Lower leg skin (tissue), 4 donors: ENCODE measurements at regions not wholly inside any gene's neighbourhood (a gene's known extent, or its start where the extent isn't known, plus 50 kb on each side); places are given as distances from the start of the nearest gene placed in this dataset.
"Not testable (repeated sequence)": the region's sequence is repeated elsewhere in the genome, so short reads cannot be mapped to it uniquely, and the experiment has no call there.

Experiments
- DNase-seq, 2 donors: peaks; one replicate each; pipeline ENCODE4 v3.0.0-alpha.2; 2019; ENCODE audit warnings: low spot score in 2 of 2
- H3K4me3 ChIP-seq: fragments of 200-600 bp; sonication (generic); 2 replicates; pipeline ENCODE4 v1.5.1; 2017; ENCODE audit warnings: mild to moderate bottlenecking, low read depth; ENCODE audit not compliant: poor library complexity, severe bottlenecking
- CTCF ChIP-seq, 3 donors: fragments of 450-650 bp; IDR thresholded peaks; one replicate each; pipeline ENCODE4 v1.5.1; 2016; ENCODE audit warnings: antibody characterized with exemption in 3 of 3, mild to moderate bottlenecking in 3 of 3, moderate library complexity in 2 of 3
- POLR2A ChIP-seq, 2 donors: fragments of 450-650 bp; IDR thresholded peaks; one replicate each; pipeline ENCODE4 v1.6.1; 2016 to 2017; ENCODE audit warnings: antibody characterized with exemption in 2 of 2, mild to moderate bottlenecking in 1 of 2, moderate library complexity in 1 of 2
- WGBS, 2 donors: methylation state at CpG; one replicate each; pipeline ENCODE4 v1.1.5; 2018; 5-methylcytosine and 5-hydroxymethylcytosine counted together
- intact Hi-C: fragments of 100-400 bp; cut with DNase I; formaldehyde crosslinking; loops from one replicate; pipeline ENCODE4 v1.15.0; 2023; ENCODE audit warnings: low total_unique reads

DNA sequence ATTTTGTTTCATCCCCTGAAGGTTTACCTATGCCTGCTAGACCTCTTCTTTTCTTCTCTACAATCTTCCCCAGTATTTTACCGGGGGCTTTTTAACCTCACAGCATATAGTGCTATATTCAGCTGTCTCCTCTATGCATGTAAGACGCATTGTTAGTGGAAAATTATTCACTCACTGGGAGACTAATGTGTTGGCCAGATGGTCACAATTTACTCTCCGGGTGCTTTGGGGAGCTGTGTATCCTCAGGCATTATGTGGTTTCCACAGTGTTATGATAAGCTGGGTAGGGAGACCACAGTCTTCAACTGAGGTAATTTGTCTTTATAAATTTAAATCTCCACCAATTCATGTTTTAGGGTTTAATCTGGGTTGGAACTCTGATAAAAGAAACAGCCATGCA is 553.8 kb upstream of the PTCHD4 start:
- H3K4me3 ChIP-seq: no peak overlapping the region
- WGBS, 2 donors: 52 to 56% methylated on average over 3 of the region's 3 CpGs
- DNase-seq: no peak
- intact Hi-C loops: no loop called here
- TF ChIP-seq CTCF (IDR thresholded peaks at IDR 0.05): no peak
- TF ChIP-seq POLR2A (IDR thresholded peaks at IDR 0.05): no peak

DNA sequence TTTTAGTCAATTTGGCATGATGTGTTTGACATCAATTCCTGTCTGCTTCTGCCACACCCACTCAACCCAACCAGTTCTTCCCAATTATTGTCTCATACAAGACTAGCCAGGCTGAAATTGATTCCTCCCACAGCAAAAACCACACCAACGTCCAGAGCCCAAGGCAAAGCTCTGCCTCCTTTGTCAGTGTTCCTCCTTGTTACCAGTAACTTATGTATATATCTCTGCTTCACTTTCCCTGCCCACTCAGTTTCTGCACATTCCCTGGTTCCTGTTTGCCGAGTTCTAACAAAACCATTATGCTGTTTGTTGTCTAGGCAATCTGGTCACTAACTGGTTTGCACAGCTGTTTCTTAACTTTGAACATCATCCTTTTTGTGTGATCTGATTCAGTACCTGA is 547.9 kb upstream of the PTCHD4 start:
- H3K4me3 ChIP-seq: no peak overlapping the region
- no peak for DNase-seq
- intact Hi-C loops: no loop called here
- no peak for TF ChIP-seq CTCF (IDR thresholded peaks at IDR 0.05)
- no peak for TF ChIP-seq POLR2A (IDR thresholded peaks at IDR 0.05)
- 28 to 30% methylated on average over 2 of the region's 2 CpGs for WGBS, 2 donors

DNA sequence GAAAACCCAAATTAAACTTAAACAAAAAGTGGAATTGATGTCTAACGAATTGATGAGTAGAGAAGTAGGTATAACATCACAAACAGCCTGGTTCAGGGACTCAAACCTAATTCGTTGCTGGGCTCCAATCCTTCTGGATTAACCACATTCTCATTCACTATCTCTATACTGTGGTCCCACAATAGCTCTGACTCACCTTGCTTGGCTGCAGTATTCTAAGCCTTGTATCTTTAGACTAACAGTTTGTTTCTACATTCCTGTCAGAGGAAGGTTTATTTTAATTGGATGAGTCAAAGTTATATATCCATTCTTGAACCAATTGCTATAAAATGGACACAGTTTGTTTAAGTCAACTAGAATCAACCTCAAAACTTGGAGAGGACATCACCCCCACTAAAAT is 530.5 kb upstream of the PTCHD4 start:
- TF ChIP-seq CTCF (IDR thresholded peaks at IDR 0.05): no peak
- no peak for TF ChIP-seq POLR2A (IDR thresholded peaks at IDR 0.05)
- H3K4me3 ChIP-seq: no peak overlapping the region
- intact Hi-C loops: no loop called here
- DNase-seq: no peak
- WGBS, 2 donors: 56 to 61% methylated on average over 2 of the region's 2 CpGs

GRCh38 chr6:48638796-48639195 is 527.8 kb upstream of the PTCHD4 start:
- H3K4me3 ChIP-seq, DNase-seq, intact Hi-C loops: not testable (repeated sequence)
- WGBS, 2 donors: 14 to 18% methylated on average over 1 of the region's 1 CpG

- 48 to 62% methylated on average over 1 of the region's 1 CpG for WGBS, 2 donors
- no peak overlapping the region for H3K4me3 ChIP-seq
- TF ChIP-seq POLR2A (IDR thresholded peaks at IDR 0.05): no peak
- TF ChIP-seq CTCF (IDR thresholded peaks at IDR 0.05): no peak
- DNase-seq: no peak
- intact Hi-C loops: no loop called here
Observed at GRCh38 chr6:48630511-48630910, 519.5 kb upstream of the PTCHD4 start.

GRCh38 chr6:48628316-48628715 is 517.3 kb upstream of the PTCHD4 start:
- intact Hi-C loops: no loop called here

More at GRCh38 chr6:48628316-48628715, 517.3 kb upstream of the PTCHD4 start:
- no peak overlapping the region for H3K4me3 ChIP-seq
- TF ChIP-seq POLR2A (IDR thresholded peaks at IDR 0.05): no peak
- TF ChIP-seq CTCF (IDR thresholded peaks at IDR 0.05): no peak
- 50 to 64% methylated on average over 3 of the region's 3 CpGs for WGBS, 2 donors
- no peak for DNase-seq
